Adipocyte (in vitro differentiated cells): ENCODE measurements at regions not wholly inside any gene's neighbourhood (a gene's known extent, or its start where the extent isn't known, plus 50 kb on each side); places are given as distances from the start of the nearest gene placed in this dataset.

Experiments used
- DNase-seq: peaks from one replicate; pipeline ENCODE4 v3.0.0-alpha.2; 2015; ENCODE audit warnings: low read depth
- H3K27me3 ChIP-seq: replicated peaks from 2 replicates; pipeline ENCODE4 v1.7.0; 2013; ENCODE audit warnings: mild to moderate bottlenecking, low read length, moderate library complexity; ENCODE audit not compliant: control insufficient read depth, insufficient read depth
- H3K36me3 ChIP-seq: 2 replicates; pipeline ENCODE4 v1.7.0; 2013; ENCODE audit warnings: low read length, mild to moderate bottlenecking, moderate library complexity; ENCODE audit not compliant: control insufficient read depth, insufficient read depth, severe bottlenecking
- H3K4me1 ChIP-seq: 2 replicates; pipeline ENCODE4 v1.7.0; 2013; ENCODE audit warnings: mild to moderate bottlenecking, low read length, moderate library complexity; ENCODE audit not compliant: control insufficient read depth, insufficient read depth
- H3K4me3 ChIP-seq: 2 replicates; pipeline ENCODE4 v1.7.0; 2013; ENCODE audit warnings: mild to moderate bottlenecking, low read length, moderate library complexity
- H3K9ac ChIP-seq: 2 replicates; pipeline ENCODE4 v1.7.0; 2013; ENCODE audit warnings: mild to moderate bottlenecking, low read length, moderate library complexity
- H3K9me3 ChIP-seq: 2 replicates; pipeline ENCODE4 v1.7.0; 2013; ENCODE audit warnings: mild to moderate bottlenecking, low read length, moderate library complexity; ENCODE audit not compliant: control insufficient read depth

DNA sequence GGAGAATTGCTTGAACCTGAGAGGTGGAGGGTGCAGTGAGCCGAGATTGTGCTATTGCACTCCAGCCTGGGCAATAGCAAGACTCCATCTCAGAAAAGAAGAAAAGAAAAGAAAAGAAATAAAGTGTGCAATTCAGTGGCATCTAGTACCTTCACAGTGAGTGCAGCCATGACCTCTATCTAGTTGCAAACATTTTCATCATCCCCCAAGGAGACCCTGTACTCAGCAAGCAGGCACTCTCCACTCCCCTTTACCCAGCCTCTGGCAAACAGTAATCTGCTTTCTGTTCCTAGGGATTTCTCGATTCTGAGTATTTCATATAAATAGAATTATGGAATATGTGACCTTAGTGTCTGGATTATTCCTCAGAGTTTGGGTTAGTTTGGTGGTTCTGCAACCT is 130.4 kb upstream of the ARL4C start:
- Histone ChIP-seq H3K27me3 (no peaks in the 10 kb centered on the region), H3K4me1 (no peaks in the 10 kb centered on the region), H3K9me3 (no peaks in the 10 kb centered on the region), H3K36me3 (no peaks in the 10 kb centered on the region), H3K9ac (no peak overlapping the region), H3K4me3 (no peak overlapping the region)
- DNase-seq, result no peak

GRCh38 chr2:234626566-234627130 is 129.8 kb upstream of the ARL4C start:
- H3K9ac ChIP-seq, result no peak overlapping the region
- no peaks in the 10 kb centered on the region for H3K36me3 ChIP-seq
- H3K27me3 ChIP-seq, result no peaks in the 10 kb centered on the region
- H3K9me3 ChIP-seq, result no peaks in the 10 kb centered on the region
- H3K4me1 ChIP-seq, result no peaks in the 10 kb centered on the region
- DNase-seq, result no peak
- H3K4me3 ChIP-seq, result no peak overlapping the region

GRCh38 chr2:234625626-234626250 is 128.9 kb upstream of the ARL4C start:
- Histone ChIP-seq H3K27me3 (no peaks in the 10 kb centered on the region), H3K9me3 (no peaks in the 10 kb centered on the region), H3K4me3 (no peak overlapping the region), H3K36me3 (no peaks in the 10 kb centered on the region), H3K9ac (no peak overlapping the region), H3K4me1 (no peaks in the 10 kb centered on the region)
- no peak for DNase-seq

DNA sequence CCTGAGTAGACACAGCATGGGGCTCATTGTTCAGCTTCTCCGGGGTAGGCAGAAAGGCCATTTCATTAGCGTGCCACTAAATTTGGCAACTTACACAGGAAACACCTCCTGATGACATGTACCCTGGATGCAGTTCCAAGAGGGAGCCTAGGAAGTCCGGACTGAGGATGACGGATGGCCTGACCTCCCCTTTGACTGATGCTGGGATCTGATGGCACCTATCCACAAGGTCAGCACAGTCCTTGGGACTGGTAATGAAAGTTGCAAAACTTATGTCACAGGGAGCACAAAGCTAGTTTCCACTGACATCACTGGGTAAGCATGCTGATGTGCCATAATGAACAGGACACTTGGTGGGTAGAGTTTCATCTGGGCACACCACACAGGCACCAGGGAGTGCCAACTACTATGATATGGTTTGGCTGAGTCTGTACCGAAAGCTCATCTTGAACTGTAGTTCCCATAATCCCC is 126.7 kb upstream of the ARL4C start:
- no peak for DNase-seq
- Histone ChIP-seq H3K4me1 (no peaks in the 10 kb centered on the region), H3K9me3 (no peaks in the 10 kb centered on the region), H3K9ac (no peak overlapping the region), H3K27me3 (no peaks in the 10 kb centered on the region), H3K36me3 (no peaks in the 10 kb centered on the region), H3K4me3 (no peak overlapping the region)

DNA sequence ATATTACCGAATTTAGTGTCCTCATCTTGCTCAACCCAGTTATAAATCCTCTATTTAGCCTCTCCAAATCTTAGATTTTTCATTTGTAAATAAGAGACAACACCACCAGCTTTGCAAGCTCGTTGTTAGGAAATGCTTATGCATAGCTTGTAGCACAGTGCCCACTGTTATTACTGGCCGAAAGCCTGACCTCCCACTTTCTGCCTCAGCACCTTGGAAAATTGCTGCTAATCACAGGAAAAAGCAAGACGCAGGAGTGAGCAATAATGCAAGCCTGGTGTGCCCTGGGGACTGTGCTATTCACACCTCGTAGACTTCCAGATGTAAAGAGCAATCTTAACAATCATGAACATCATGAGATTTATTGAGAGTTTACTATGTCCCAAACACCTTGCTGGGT is 124.2 kb upstream of the ARL4C start:
- no peak for DNase-seq

GRCh38 chr2:234620018-234620417 is 123.1 kb upstream of the ARL4C start:
- no peaks in the 10 kb centered on the region for H3K36me3 ChIP-seq
- DNase-seq, result no peak
- H3K27me3 ChIP-seq, result no peaks in the 10 kb centered on the region
- H3K9ac ChIP-seq, result no peak overlapping the region
- no peak overlapping the region for H3K4me3 ChIP-seq
- no peaks in the 10 kb centered on the region for H3K9me3 ChIP-seq
- no peaks in the 10 kb centered on the region for H3K4me1 ChIP-seq

More for the DNA sequence above, 124.2 kb upstream of the ARL4C start:
- Histone ChIP-seq H3K4me1 (no peaks in the 10 kb centered on the region), H3K4me3 (no peak overlapping the region), H3K9me3 (no peaks in the 10 kb centered on the region), H3K9ac (no peak overlapping the region), H3K36me3 (no peaks in the 10 kb centered on the region), H3K27me3 (no peaks in the 10 kb centered on the region)

DNA sequence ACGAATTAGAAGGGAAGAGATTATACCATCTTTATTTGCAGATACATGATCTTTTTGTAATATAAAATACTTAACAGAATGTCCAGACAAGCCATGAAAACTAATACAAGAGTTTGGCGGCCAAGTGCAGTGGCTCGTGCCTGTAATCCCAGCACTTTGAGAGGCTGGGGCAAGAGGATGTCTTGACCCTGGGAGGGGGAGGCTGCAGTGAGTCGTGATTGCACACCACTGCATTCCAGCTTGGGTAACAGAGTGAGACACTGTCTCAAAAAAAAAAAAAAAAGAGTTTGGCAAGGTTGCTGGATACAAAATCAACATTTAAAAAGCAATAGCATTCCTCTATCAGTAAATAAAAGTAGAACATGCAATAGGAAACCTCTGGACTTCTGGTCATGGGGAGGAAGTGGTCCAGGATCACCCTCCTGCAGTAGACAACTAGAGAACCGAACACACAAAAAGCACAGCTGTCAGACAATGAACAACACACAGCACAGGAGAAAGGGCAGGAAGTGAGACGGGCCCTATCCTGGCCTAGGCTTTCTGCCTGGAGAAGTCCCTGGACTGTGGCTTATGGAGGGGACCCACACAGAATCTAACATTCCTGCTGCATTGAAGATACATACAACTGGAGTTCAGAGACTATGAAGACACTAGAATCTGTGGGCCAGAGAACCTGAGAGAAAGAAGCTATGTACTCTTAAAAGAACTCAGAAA is 118.9 kb upstream of the ARL4C start:
- Histone ChIP-seq H3K9ac (no peak overlapping the region), H3K4me3 (no peak overlapping the region), H3K4me1 (no peaks in the 10 kb centered on the region), H3K36me3 (no peaks in the 10 kb centered on the region), H3K27me3 (no peaks in the 10 kb centered on the region), H3K9me3 (peaks cover 9% of the 10 kb centered on the region)
- peak; percentile 9 for DNase-seq

DNA sequence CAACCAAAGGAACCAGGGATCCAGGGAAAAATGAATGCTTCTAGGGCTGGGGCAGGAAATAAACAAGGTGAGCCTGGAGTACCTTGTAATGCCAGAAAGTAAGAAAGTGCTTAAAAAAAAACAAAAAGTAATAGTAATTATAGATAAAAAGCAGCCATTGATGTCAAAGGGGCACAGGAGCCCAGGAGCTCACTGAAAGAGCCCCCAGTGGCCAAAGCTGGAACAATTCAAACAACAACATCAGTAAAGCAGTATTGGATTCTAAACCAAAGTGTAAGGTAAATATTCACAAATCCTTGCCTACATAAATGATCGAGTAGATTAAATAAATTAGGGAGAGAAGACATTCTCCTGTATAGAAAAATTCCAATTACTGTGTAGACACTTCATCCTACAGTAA is 114.3 kb upstream of the ARL4C start:
- Histone ChIP-seq H3K4me1 (no peaks in the 10 kb centered on the region), H3K9me3 (peaks cover 9% of the 10 kb centered on the region), H3K4me3 (no peak overlapping the region), H3K9ac (no peak overlapping the region), H3K27me3 (peaks cover 3% of the 10 kb centered on the region), H3K36me3 (no peaks in the 10 kb centered on the region)
- DNase-seq, result peak; percentile 17

- no peak for DNase-seq
- Histone ChIP-seq H3K36me3 (no peaks in the 10 kb centered on the region), H3K9ac (no peak overlapping the region), H3K4me1 (no peaks in the 10 kb centered on the region), H3K27me3 (peaks cover 14% of the 10 kb centered on the region), H3K9me3 (peaks cover 9% of the 10 kb centered on the region), H3K4me3 (no peak overlapping the region)
Measured at GRCh38 chr2:234608946-234609345, 112.1 kb upstream of the ARL4C start.

DNA sequence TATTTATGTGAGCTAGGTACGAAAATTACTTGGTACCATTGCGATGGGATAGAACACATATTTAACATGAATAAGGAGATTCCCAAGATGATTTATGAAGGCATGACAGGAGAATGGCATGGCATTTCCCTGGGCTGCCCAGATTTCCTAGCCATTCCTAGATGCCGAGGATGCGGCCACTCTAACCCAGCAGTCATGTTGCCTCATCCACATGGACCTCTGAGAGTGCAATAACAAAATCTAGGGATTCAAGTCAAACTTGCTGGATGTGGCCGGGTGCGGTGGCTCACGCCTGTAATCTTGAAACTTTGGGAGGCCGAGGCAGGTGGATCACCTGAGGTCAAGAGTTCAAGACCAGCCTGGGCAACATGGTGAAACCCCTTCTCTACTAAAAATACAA is 110.8 kb upstream of the ARL4C start:
- Histone ChIP-seq H3K36me3 (no peaks in the 10 kb centered on the region), H3K9ac (no peak overlapping the region), H3K27me3 (peaks cover 14% of the 10 kb centered on the region), H3K4me1 (no peaks in the 10 kb centered on the region), H3K9me3 (peaks cover 7% of the 10 kb centered on the region), H3K4me3 (no peak overlapping the region)
- no peak for DNase-seq

GRCh38 chr2:234606896-234607295 is 110.0 kb upstream of the ARL4C start:
- H3K4me1 ChIP-seq, result no peaks in the 10 kb centered on the region
- DNase-seq, result no peak
- H3K36me3 ChIP-seq, result no peaks in the 10 kb centered on the region
- no peak overlapping the region for H3K4me3 ChIP-seq
- no peak overlapping the region for H3K9ac ChIP-seq
- H3K27me3 ChIP-seq, result peaks cover 14% of the 10 kb centered on the region
- no peaks in the 10 kb centered on the region for H3K9me3 ChIP-seq
